Fibroblast of villous mesenchyme (primary cell): ENCODE measurements at regions not wholly inside any gene's neighbourhood (a gene's known extent, or its start where the extent isn't known, plus 50 kb on each side); places are given as distances from the start of the nearest gene placed in this dataset.

Experiments
- DNase-seq: peaks from one replicate; pipeline ENCODE4 v3.0.0-alpha.2; 2010; ENCODE audit warnings: low read depth
- H3K4me3 ChIP-seq: 2 replicates; pipeline ENCODE4 v1.5.1; 2011; ENCODE audit warnings: low read depth, mild to moderate bottlenecking, low read length
- TF ChIP-seq, protein P1 (sequence below): IDR thresholded peaks from 2 replicates; pipeline ENCODE4 v1.5.1; 2012; ENCODE audit warnings: low read depth, mild to moderate bottlenecking, low read length; ENCODE audit not compliant: insufficient read depth

DNA sequence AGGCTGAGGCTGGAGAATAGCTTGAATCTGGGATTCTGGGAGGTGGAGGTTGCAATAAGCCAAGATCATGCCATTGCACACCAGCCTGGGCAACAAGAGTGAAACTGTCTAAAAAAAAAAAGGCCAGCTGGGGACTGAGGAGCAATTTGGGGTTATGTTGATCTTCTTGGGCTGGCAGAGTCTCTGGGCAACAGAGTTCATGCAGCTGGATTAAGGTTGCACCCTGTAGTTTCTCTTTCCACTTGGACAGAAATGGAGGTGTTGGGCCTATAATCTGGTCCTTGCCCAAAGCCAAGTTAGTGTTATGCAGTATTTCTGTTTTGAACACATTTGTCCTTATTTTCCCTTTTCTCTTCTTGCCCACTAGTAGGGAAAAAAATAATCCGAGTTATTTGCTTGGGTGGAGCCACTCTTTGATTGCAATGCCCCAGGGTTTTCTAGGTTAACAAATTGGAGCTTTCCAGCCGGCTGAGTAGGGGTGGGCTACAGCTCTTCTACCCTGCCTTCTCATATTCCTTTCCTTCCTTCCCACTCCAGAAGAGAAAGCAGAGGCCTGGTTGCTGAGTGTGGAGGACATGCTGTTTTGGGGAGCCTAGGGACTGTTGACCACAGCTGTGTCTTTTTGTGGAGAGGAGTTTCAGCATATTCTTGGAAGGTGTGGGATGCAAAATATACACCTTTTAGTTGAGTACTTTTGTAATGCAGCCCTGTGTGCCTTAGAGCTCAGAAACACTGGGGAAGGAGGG is 213.9 kb downstream of the SOX4 start:
- H3K4me3 ChIP-seq = no peak overlapping the region
- no peak for DNase-seq
- TF ChIP-seq, protein P1, sequence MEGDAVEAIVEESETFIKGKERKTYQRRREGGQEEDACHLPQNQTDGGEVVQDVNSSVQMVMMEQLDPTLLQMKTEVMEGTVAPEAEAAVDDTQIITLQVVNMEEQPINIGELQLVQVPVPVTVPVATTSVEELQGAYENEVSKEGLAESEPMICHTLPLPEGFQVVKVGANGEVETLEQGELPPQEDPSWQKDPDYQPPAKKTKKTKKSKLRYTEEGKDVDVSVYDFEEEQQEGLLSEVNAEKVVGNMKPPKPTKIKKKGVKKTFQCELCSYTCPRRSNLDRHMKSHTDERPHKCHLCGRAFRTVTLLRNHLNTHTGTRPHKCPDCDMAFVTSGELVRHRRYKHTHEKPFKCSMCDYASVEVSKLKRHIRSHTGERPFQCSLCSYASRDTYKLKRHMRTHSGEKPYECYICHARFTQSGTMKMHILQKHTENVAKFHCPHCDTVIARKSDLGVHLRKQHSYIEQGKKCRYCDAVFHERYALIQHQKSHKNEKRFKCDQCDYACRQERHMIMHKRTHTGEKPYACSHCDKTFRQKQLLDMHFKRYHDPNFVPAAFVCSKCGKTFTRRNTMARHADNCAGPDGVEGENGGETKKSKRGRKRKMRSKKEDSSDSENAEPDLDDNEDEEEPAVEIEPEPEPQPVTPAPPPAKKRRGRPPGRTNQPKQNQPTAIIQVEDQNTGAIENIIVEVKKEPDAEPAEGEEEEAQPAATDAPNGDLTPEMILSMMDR = no peak

DNA sequence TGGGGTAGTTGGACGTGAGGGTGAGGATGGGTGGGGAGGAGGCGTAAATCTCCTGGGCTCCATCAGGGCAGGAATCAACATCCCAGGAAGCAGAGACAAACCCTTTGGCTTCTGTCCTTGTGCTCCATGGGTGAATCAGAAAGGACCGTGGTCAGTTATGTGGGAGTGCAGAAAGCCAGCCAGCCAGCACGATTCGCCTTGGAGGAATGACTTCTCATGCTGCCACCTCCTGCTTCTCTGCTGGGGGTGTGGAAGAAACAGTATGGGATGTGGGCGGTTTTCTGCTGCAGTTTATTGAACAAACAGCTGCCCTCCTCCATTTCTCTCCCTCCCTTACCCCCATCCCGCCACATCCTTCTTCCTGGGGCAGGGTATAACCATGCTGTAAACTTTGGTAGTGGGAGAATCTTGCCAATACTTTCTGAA is 214.5 kb downstream of the SOX4 start:
- DNase-seq = peak; percentile 22
- TF ChIP-seq, protein P1 = no peak
- no peak overlapping the region for H3K4me3 ChIP-seq

DNA sequence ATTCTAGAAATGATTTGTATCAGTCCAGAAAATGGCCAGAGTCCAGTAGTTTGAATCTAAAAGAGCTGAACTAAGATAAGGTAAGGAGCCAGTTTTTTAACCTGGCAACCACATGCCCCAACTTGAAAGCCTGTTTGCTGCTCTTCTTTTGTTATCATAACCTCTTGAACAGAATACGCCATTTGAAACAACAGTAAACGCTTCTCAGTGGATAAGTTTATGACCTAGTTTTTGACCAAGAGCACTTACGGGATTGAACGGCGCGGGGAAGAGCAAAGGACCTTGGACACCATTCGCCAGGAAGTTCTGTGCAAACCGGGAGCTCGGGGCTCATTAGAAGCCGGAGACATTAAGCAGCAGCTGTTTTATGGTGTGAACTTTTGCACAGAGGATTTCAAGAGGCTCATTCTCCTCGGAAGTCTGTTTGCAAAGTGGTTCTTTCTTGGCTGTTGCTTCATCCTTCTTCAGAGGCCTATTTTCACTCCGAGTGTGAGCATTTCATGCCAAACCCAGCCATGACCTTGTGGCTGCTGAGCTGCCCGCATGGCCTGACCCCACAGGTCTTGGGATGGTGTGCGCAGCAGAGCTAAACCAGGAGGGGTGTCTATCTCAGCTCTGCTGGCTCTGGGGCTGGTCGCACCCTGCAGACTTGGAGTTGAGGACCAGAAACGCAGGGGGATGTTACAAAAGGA is 215.1 kb downstream of the SOX4 start:
- no peak overlapping the region for H3K4me3 ChIP-seq
- DNase-seq = peak; percentile 83
- TF ChIP-seq, protein P1 = no peak

DNA sequence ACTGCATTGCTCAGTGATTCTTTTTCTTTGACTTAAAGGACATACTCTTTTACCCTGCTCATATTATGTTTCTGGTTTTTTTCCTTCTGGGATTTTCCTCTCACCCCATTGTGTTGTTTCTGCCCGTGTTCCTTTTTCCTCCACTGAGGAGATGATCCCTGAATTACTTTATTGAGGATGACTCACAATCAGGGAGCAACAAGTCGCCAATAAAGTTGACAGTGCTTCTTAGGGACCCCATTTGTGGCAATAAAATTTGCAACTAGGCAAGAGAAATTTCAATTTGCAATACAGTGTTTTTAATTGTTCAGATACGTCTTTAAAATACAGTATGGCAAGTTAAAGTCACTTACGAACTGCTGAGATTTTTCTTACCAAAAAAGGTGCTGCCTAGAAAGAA is 217.9 kb downstream of the SOX4 start:
- no peak for DNase-seq
- TF ChIP-seq, protein P1 = no peak
- no peak overlapping the region for H3K4me3 ChIP-seq

DNA sequence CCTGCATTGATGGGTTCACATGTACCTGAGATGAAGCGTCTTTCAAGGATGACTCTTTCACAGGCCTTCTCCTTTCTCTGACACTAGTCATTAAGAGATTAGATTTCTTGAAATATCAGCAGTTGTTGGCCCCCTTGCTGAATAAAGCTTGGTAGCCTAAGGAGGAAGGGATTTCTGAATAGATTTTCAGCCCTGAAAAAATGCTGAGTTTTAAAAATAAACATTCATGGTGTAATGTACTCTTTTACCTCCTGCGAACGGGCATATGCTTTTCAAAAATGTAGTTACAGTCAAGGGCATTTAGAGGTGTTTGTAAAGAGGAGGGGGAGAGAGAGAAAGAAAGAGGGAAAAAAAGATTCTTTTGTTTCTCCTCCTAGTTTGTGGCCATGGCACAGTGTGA is 222.7 kb downstream of the SOX4 start:
- TF ChIP-seq, protein P1 = no peak
- no peak overlapping the region for H3K4me3 ChIP-seq
- no peak for DNase-seq

DNA sequence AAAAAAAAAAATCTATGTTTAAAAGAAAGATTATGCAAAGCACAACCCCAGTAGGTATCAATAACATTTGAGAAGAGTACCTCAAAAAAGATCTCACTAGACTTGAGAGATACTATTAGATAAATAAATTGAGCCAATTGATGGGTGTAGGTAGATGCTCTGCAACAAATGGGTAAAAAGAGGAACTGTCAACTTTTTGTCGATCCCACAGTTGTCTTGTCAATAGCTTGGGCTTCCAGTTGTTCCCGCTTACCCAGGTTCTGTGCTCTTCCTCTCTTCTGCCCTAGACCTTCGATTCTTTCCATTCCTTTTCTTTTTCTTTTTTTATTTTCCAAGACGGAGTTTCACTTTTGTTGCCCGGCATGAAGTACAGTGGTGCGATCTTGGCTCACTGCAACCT is 226.9 kb downstream of the SOX4 start:
- no peak overlapping the region for H3K4me3 ChIP-seq
- TF ChIP-seq, protein P1 = no peak
- DNase-seq = no peak
